SK-N-SH (cell line): ENCODE measurements at regions not wholly inside any gene's neighbourhood (a gene's known extent, or its start where the extent isn't known, plus 50 kb on each side); places are given as distances from the start of the nearest gene placed in this dataset.

ENCODE experiments used
- CTCF ChIA-PET: fragments of 300-600, 350-600 bp; formaldehyde crosslinking; extraction: SDS; loops from one replicate; lab custom pipeline; 2021; lab: Yijun Ruan, JAX
- POLR2A ChIA-PET: fragments of 350-600 bp; sonication (Branson Sonifier 250); formaldehyde crosslinking; extraction: SDS; loops from one replicate; lab custom pipeline; 2020; ENCODE audit warnings: antibody characterized with exemption, inconsistent platforms; lab: Yijun Ruan, JAX
- DNase-seq: peaks from one replicate; pipeline ENCODE4 v3.0.0; 2012
- H2AFZ ChIP-seq: fragments of 200-600 bp; sonication (generic); 2 replicates; pipeline ENCODE4 v1.8.1; 2016; ENCODE audit warnings: antibody characterized with exemption, mild to moderate bottlenecking, low read depth
- H3F3A ChIP-seq: fragments of 200-600 bp; sonication (generic); replicated peaks from 2 replicates; pipeline ENCODE3; 2016; ENCODE audit warnings: antibody characterized with exemption, mild to moderate bottlenecking; ENCODE audit not compliant: insufficient read depth
- H3K27ac ChIP-seq, 2 experiments: fragments of 200-500 bp in 1 of 2; fragments of 200-600 bp in 1 of 2; sonication (Bioruptor generic) in 1 of 2; sonication (generic), shearing (Covaris generic) in 1 of 2; 2 replicates each; pipeline versions ENCODE4 v1.5.1 to v1.6.1; 2014 to 2016; ENCODE audit warnings: low read depth in 2 of 2, inconsistent platforms in 1 of 2, low read length in 1 of 2, mild to moderate bottlenecking in 1 of 2, mixed read lengths in 1 of 2
- H3K27me3 ChIP-seq: fragments of 200-600 bp; sonication (generic), shearing (Covaris generic); 2 replicates; pipeline ENCODE4 v1.6.1; 2016; ENCODE audit warnings: mixed run types; ENCODE audit not compliant: insufficient read depth
- H3K36me3 ChIP-seq, 2 experiments: fragments of 200-500 bp in 1 of 2; fragments of 200-600 bp in 1 of 2; sonication (Bioruptor generic) in 1 of 2; sonication (generic) in 1 of 2; replicated peaks in 1 of 2; 2 replicates each; pipeline versions ENCODE3 to v1.5.1; 2014 to 2016; ENCODE audit warnings: low read length in 1 of 2, mild to moderate bottlenecking in 1 of 2; ENCODE audit not compliant: insufficient read depth in 2 of 2, control insufficient read depth in 1 of 2
- H3K4me1 ChIP-seq, 2 experiments: fragments of 200-500 bp in 1 of 2; fragments of 200-600 bp in 1 of 2; sonication (Bioruptor generic) in 1 of 2; sonication (generic), shearing (Covaris generic) in 1 of 2; 2 replicates each; pipeline versions ENCODE4 v1.5.1 to v1.6.1; 2014 to 2016; ENCODE audit warnings: low read depth in 1 of 2, low read length in 1 of 2, mixed run types in 1 of 2; ENCODE audit not compliant: insufficient read depth in 2 of 2, control insufficient read depth in 1 of 2
- H3K4me2 ChIP-seq: fragments of 200-600 bp; sonication (generic), shearing (Covaris generic); 2 replicates; pipeline ENCODE4 v1.6.1; 2017; ENCODE audit warnings: mixed run types
- H3K4me3 ChIP-seq, 2 experiments: fragments of 200-500 bp in 1 of 2; fragments of 200-600 bp in 1 of 2; sonication (Bioruptor generic) in 1 of 2; sonication (generic), shearing (Covaris generic) in 1 of 2; 2 replicates each; pipeline versions ENCODE4 v1.5.1 to v1.8.1; 2014 to 2016; ENCODE audit warnings: low read depth in 2 of 2, inconsistent platforms in 1 of 2, low read length in 1 of 2, mild to moderate bottlenecking in 1 of 2, mixed read lengths in 1 of 2, moderate library complexity in 1 of 2
- H3K79me2 ChIP-seq: fragments of 200-600 bp; sonication (generic); 2 replicates; pipeline ENCODE4 v1.8.1; 2017; ENCODE audit warnings: mild to moderate bottlenecking; ENCODE audit not compliant: insufficient read depth
- H3K9ac ChIP-seq: fragments of 200-600 bp; sonication (generic); 2 replicates; pipeline ENCODE4 v1.6.1; 2017; ENCODE audit warnings: mixed run types
- H3K9me2 ChIP-seq: fragments of 200-600 bp; sonication (generic); 2 replicates; pipeline ENCODE4 v1.6.1; 2017; ENCODE audit warnings: mixed run types
- H3K9me3 ChIP-seq: fragments of 200-600 bp; sonication (generic); 2 replicates; pipeline ENCODE4 v1.6.1; 2017; ENCODE audit warnings: mixed run types, mild to moderate bottlenecking, moderate library complexity
- H4K20me1 ChIP-seq: fragments of 200-600 bp; sonication (generic); 2 replicates; pipeline ENCODE4 v1.6.1; 2017; ENCODE audit warnings: mild to moderate bottlenecking, mixed run types; ENCODE audit not compliant: insufficient read depth
- CHD2 ChIP-seq: fragments of 150-350 bp; IDR thresholded peaks from 2 replicates; pipeline ENCODE4 v1.6.1; 2018; ENCODE audit warnings: low read length; ENCODE audit not compliant: partially characterized antibody
- EZH2phosphoT487 ChIP-seq: fragments of 200-600 bp; sonication (generic); IDR thresholded peaks from 2 replicates; pipeline ENCODE4 v1.6.1; 2017; ENCODE audit warnings: low read depth, mixed run types, mild to moderate bottlenecking, antibody characterized with exemption, moderate library complexity, borderline replicate concordance
- FOSL2 ChIP-seq: IDR thresholded peaks from 2 replicates; pipeline ENCODE4 v1.4.0; 2012; ENCODE audit warnings: low read depth, mild to moderate bottlenecking, moderate library complexity, borderline replicate concordance
- FOXJ3 ChIP-seq: sonication (generic); formaldehyde crosslinking; IDR thresholded peaks from 2 replicates; pipeline ENCODE4 v1.5.1; 2020; ENCODE audit warnings: mild to moderate bottlenecking, missing genetic modification reagents
- FOXM1 ChIP-seq: IDR thresholded peaks from 2 replicates; pipeline ENCODE4 v1.4.0; 2012; ENCODE audit warnings: low read depth, mild to moderate bottlenecking
- GATA2 ChIP-seq: sonication (generic); formaldehyde crosslinking; IDR thresholded peaks from 2 replicates; pipeline ENCODE4 v1.5.0; 2020; ENCODE audit warnings: mild to moderate bottlenecking, missing genetic modification reagents
- IRF3 ChIP-seq: fragments of 150-350 bp; IDR thresholded peaks from 2 replicates; pipeline ENCODE4 v1.6.1; 2016; ENCODE audit warnings: mild to moderate bottlenecking, low read depth, low read length
- JUND ChIP-seq: IDR thresholded peaks from 2 replicates; pipeline ENCODE4 v1.4.0; 2012
- MAX ChIP-seq: IDR thresholded peaks from 2 replicates; pipeline ENCODE4 v1.4.0; 2012; ENCODE audit warnings: low read depth
- MXI1 ChIP-seq: IDR thresholded peaks from 2 replicates; pipeline ENCODE4 v1.6.1; 2012; ENCODE audit warnings: mild to moderate bottlenecking, low read depth, low read length, improper control_type of control experiment
- NFIC ChIP-seq: IDR thresholded peaks from 2 replicates; pipeline ENCODE4 v1.4.0; 2012; ENCODE audit warnings: borderline replicate concordance
- NRF1 ChIP-seq: IDR thresholded peaks from 2 replicates; pipeline ENCODE4 v1.6.1; 2012; ENCODE audit warnings: low read depth, mild to moderate bottlenecking, low read length
- PBX3 ChIP-seq: IDR thresholded peaks from 2 replicates; pipeline ENCODE4; 2012
- POLR2AphosphoS5 ChIP-seq: IDR thresholded peaks from 2 replicates; pipeline ENCODE4 v1.6.1; 2012; ENCODE audit warnings: low read depth, low read length
- RCOR1 ChIP-seq: fragments of 150-350 bp; IDR thresholded peaks from 2 replicates; pipeline ENCODE4 v1.6.1; 2017; ENCODE audit warnings: antibody characterized with exemption, low read length
- SIN3A ChIP-seq: IDR thresholded peaks from 2 replicates; pipeline ENCODE4 v1.6.1; 2012; ENCODE audit warnings: low read depth, mild to moderate bottlenecking, low read length, moderate library complexity, borderline replicate concordance
- SMC3 ChIP-seq: IDR thresholded peaks from 2 replicates; pipeline ENCODE4 v1.6.1; 2012; ENCODE audit warnings: low read depth, low read length, improper control_type of control experiment
- TEAD4 ChIP-seq: IDR thresholded peaks from 2 replicates; pipeline ENCODE4 v1.4.0; 2012; ENCODE audit warnings: mild to moderate bottlenecking, borderline replicate concordance; ENCODE audit not compliant: insufficient read depth
- USF2 ChIP-seq: fragments of 150-350 bp; IDR thresholded peaks from 2 replicates; pipeline ENCODE4 v1.6.1; 2017; ENCODE audit warnings: antibody characterized with exemption, low read length, low read depth, borderline replicate concordance
- YY1 ChIP-seq: IDR thresholded peaks from 2 replicates; pipeline ENCODE4 v1.4.0; 2012; ENCODE audit warnings: low read depth, mild to moderate bottlenecking
- WGBS: methylation state at CpG from one replicate; pipeline ENCODE4 v1.1.6; 2017; ENCODE audit warnings: low lambda C conversion rate; 5-methylcytosine and 5-hydroxymethylcytosine counted together

GRCh38 chr2:176843208-176843607 is 369.4 kb upstream of the HNRNPA3 start:
- H3K4me3 ChIP-seq: no peak overlapping the region
- no peak overlapping the region for H3K9ac ChIP-seq
- H3K4me1 ChIP-seq: no peaks in the 10 kb centered on the region
- H4K20me1 ChIP-seq: no peaks in the 10 kb centered on the region
- H3K9me2 ChIP-seq: no peaks in the 10 kb centered on the region
- no peak overlapping the region for H3K4me2 ChIP-seq
- no peaks in the 10 kb centered on the region for H3K27me3 ChIP-seq
- H2AFZ ChIP-seq: no peak overlapping the region
- DNase-seq: no peak
- no peak overlapping the region for H3K27ac ChIP-seq
- no peaks in the 10 kb centered on the region for H3K36me3 ChIP-seq
- no peaks in the 10 kb centered on the region for H3K79me2 ChIP-seq
- no peaks in the 10 kb centered on the region for H3F3A ChIP-seq
- POLR2A ChIA-PET: interaction anchor here (0.6 kb wide), 1 partner anchor 721 kb away, joined by 3 read pairs; no protein-coding TSS in a partner anchor
- TF ChIP-seq MXI1 (no peak), SIN3A (no peak), TEAD4 (no peak), PBX3 (no peak), GATA2 (no peak), RCOR1 (no peak), EZH2phosphoT487 (no peak), USF2 (no peak), JUND (no peak)
- TF ChIP-seq, all 33 proteins: peak for 0
- CTCF ChIA-PET: interaction anchor here (1.0 to 3.2 kb wide), 4 partner anchors 9 to 29 kb away, joined by 4 to 7 read pairs (median 4); no protein-coding TSS in a partner anchor
- H3K9me3 ChIP-seq: no peaks in the 10 kb centered on the region

- TF ChIP-seq SMC3 (no peak), MAX (no peak), FOXM1 (no peak), NRF1 (no peak), PBX3 (no peak), POLR2AphosphoS5 (no peak), FOSL2 (no peak), CHD2 (no peak), FOXJ3 (CRISPR knock-in tag) (no peak), IRF3 (no peak), YY1 (no peak), NFIC (no peak), SIN3A (no peak), EZH2phosphoT487 (no peak)
Observed at GRCh38 chr2:176844461-176844860, 368.1 kb upstream of the HNRNPA3 start.

More at GRCh38 chr2:176844461-176844860, 368.1 kb upstream of the HNRNPA3 start:
- H3K4me1 ChIP-seq: peaks cover 0 to 10% of the 10 kb centered on the region in 2 experiments; a peak in 1 of 4 replicates
- H3F3A ChIP-seq: no peaks in the 10 kb centered on the region
- no peaks in the 10 kb centered on the region for H3K27me3 ChIP-seq
- no peaks in the 10 kb centered on the region for H3K9me2 ChIP-seq
- no peak overlapping the region for H3K4me3 ChIP-seq
- POLR2A ChIA-PET: no interaction called here
- DNase-seq: no peak
- H3K79me2 ChIP-seq: no peaks in the 10 kb centered on the region
- no peak overlapping the region for H2AFZ ChIP-seq
- H3K9me3 ChIP-seq: no peaks in the 10 kb centered on the region
- H4K20me1 ChIP-seq: no peaks in the 10 kb centered on the region
- 8% methylated on average over 1 of the region's 1 CpG for WGBS
- no peaks in the 10 kb centered on the region for H3K36me3 ChIP-seq
- CTCF ChIA-PET: interaction anchor here (0.9 to 3.2 kb wide), 7 partner anchors 8 to 304 kb away, joined by 3 to 7 read pairs (median 6); no protein-coding TSS in a partner anchor
- no peak overlapping the region for H3K9ac ChIP-seq
- H3K27ac ChIP-seq: no peak overlapping the region
- no peak overlapping the region for H3K4me2 ChIP-seq
